ENCODE measurements at regions not wholly inside any gene's neighbourhood (a gene's known extent, or its start where the extent isn't known, plus 50 kb on each side); places are given as distances from the start of the nearest gene placed in this dataset.

DNA sequence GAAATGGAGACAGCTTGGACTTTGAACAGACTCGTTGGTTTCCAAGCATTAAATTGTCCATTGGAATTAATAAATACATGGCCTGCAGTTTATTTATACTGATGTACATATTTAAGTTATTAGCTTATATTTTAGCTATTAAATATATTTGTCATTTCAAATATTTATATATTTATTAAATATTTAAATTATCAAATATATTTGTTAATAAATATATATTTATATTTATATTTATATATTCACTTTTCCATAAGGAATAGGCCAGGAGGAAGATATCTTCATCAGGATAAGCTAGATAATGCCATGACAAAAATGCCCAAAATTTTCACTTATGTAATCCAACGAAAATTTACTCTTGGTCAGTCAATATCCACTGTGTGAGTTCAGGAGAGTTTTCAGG, 229.9 kb downstream of the ZNF608 start:
- TF ChIP-seq POLR2A (IDR thresholded peaks at IDR 0.05) (no peak), POLR2AphosphoS5 (IDR thresholded peaks at IDR 0.05) (no peak)
- TF ChIP-seq, protein P1, sequence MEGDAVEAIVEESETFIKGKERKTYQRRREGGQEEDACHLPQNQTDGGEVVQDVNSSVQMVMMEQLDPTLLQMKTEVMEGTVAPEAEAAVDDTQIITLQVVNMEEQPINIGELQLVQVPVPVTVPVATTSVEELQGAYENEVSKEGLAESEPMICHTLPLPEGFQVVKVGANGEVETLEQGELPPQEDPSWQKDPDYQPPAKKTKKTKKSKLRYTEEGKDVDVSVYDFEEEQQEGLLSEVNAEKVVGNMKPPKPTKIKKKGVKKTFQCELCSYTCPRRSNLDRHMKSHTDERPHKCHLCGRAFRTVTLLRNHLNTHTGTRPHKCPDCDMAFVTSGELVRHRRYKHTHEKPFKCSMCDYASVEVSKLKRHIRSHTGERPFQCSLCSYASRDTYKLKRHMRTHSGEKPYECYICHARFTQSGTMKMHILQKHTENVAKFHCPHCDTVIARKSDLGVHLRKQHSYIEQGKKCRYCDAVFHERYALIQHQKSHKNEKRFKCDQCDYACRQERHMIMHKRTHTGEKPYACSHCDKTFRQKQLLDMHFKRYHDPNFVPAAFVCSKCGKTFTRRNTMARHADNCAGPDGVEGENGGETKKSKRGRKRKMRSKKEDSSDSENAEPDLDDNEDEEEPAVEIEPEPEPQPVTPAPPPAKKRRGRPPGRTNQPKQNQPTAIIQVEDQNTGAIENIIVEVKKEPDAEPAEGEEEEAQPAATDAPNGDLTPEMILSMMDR (IDR thresholded peaks at IDR 0.05): no peak
